GM12878 (cell line): ENCODE measurements at regions not wholly inside any gene's neighbourhood (a gene's known extent, or its start where the extent isn't known, plus 50 kb on each side); places are given as distances from the start of the nearest gene placed in this dataset.

ENCODE experiments used
- ATAC-seq: fragments of 200-7000 bp; cut with Tn5 transposase; 3 replicates; pipeline ENCODE4 v1.9.1; 2020; ENCODE audit warnings: mild to moderate bottlenecking, moderate library complexity
- BruUV-seq: library from RNA; stranded (reverse); fragments of 400-500 nt; replicated peaks from 2 replicates; lab custom pipeline; 2021; lab: Mats Ljungman, UMichigan
- CTCF ChIA-PET: fragments of 300-600 bp; sonication (Branson Sonifier 250); formaldehyde crosslinking; extraction: SDS; loops from one replicate; lab custom pipeline; 2021; ENCODE audit warnings: inconsistent platforms; lab: Yijun Ruan, JAX
- POLR2A ChIA-PET: fragments of 350-600 bp; formaldehyde crosslinking; extraction: SDS; loops from one replicate; lab custom pipeline; 2021; ENCODE audit warnings: inconsistent platforms; lab: Charles Lee
- RAD21 ChIA-PET: fragments of 300-600 bp; sonication (Branson Sonifier 250); formaldehyde crosslinking; loops from one replicate; lab custom pipeline; 2023; ENCODE audit warnings: antibody characterized with exemption; ENCODE audit not compliant: unreplicated experiment; lab: Charles Lee
- SMC1A ChIA-PET: fragments of 300-600 bp; sonication (Branson Sonifier 250); formaldehyde crosslinking; loops from one replicate; lab custom pipeline; 2023; ENCODE audit not compliant: unreplicated experiment, uncharacterized antibody; lab: Charles Lee
- DNase-seq: peaks from one replicate; pipeline ENCODE4 v3.0.0-alpha.2; 2011; ENCODE audit warnings: low read depth, low spot score
- FAIRE-seq: peaks from 3 replicates; lab custom pipeline; 2011; peaks lifted over from hg19 to GRCh38; lab: Jason Lieb, UNC
- H2AFZ ChIP-seq: 2 replicates; pipeline ENCODE4 v1.6.0; 2011; ENCODE audit warnings: low read depth, low read length, control low read depth; ENCODE audit not compliant: control insufficient read depth
- H3K27ac ChIP-seq: 2 replicates; pipeline ENCODE4 v1.5.1; 2011; ENCODE audit warnings: control low read depth; ENCODE audit not compliant: control insufficient read depth, insufficient read depth
- H3K27me3 ChIP-seq, 2 experiments: replicated peaks in 1 of 2; 2 replicates each; pipeline versions ENCODE4 v1.6.0 to v1.6.1; 2011; ENCODE audit warnings: low read length in 1 of 2; ENCODE audit not compliant: control insufficient read depth in 2 of 2, insufficient read depth in 2 of 2
- H3K36me3 ChIP-seq, 2 experiments: 2 replicates each; pipeline ENCODE4 v1.5.1; 2011; ENCODE audit warnings: low read length in 1 of 2; ENCODE audit not compliant: control insufficient read depth in 2 of 2, insufficient read depth in 2 of 2
- H3K4me1 ChIP-seq: 2 replicates; pipeline ENCODE4 v1.6.1; 2011; ENCODE audit warnings: mild to moderate bottlenecking, low read length, moderate library complexity, mixed read lengths; ENCODE audit not compliant: control insufficient read depth, insufficient read depth
- H3K4me2 ChIP-seq: 2 replicates; pipeline ENCODE4 v1.6.0; 2011; ENCODE audit warnings: control low read depth; ENCODE audit not compliant: control insufficient read depth, insufficient read depth
- H3K4me3 ChIP-seq: fragments of 200-600 bp; sonication (generic); 2 replicates; pipeline ENCODE4 v1.5.1; 2016
- H3K79me2 ChIP-seq: 2 replicates; pipeline ENCODE4 v1.6.0; 2011; ENCODE audit warnings: low read length; ENCODE audit not compliant: control insufficient read depth, insufficient read depth
- H3K9ac ChIP-seq: 2 replicates; pipeline ENCODE4 v1.8.0; 2011; ENCODE audit warnings: low read length, control low read depth, mixed read lengths; ENCODE audit not compliant: control insufficient read depth, insufficient read depth
- H3K9me3 ChIP-seq: replicated peaks from 3 replicates; pipeline ENCODE4 v1.5.1; 2011; ENCODE audit warnings: mild to moderate bottlenecking, low read length; ENCODE audit not compliant: control insufficient read depth, insufficient read depth
- H4K20me1 ChIP-seq: 2 replicates; pipeline ENCODE4 v1.6.0; 2011; ENCODE audit not compliant: control insufficient read depth, insufficient read depth
- ASH2L ChIP-seq: fragments of 300-600, 200-600 bp; sonication (generic); IDR thresholded peaks from 2 replicates; pipeline ENCODE4 v1.6.1; 2017; ENCODE audit warnings: low read depth, mild to moderate bottlenecking, borderline replicate concordance
- FOXK2 ChIP-seq: fragments of 450-650 bp; IDR thresholded peaks from 2 replicates; pipeline ENCODE4 v1.6.1; 2017; ENCODE audit warnings: mild to moderate bottlenecking, moderate library complexity
- GATAD2B ChIP-seq: fragments of 450-650 bp; conservative IDR thresholded peaks from 2 replicates; pipeline ENCODE4 v1.6.1; 2017; ENCODE audit warnings: low read depth, mild to moderate bottlenecking, moderate library complexity
- JUND ChIP-seq: IDR thresholded peaks from 2 replicates; pipeline ENCODE4 v1.6.1; 2012; ENCODE audit warnings: low read depth, mild to moderate bottlenecking, low read length, improper control_type of control experiment, moderate library complexity
- MYB ChIP-seq: fragments of 150-350 bp; IDR thresholded peaks from 2 replicates; pipeline ENCODE4 v1.6.1; 2014; ENCODE audit warnings: mild to moderate bottlenecking, low read depth, low read length, borderline replicate concordance
- RFX5 ChIP-seq: IDR thresholded peaks from 2 replicates; pipeline ENCODE4 v1.6.1; 2011; ENCODE audit warnings: low read depth, low read length, improper control_type of control experiment
- SMARCA5 ChIP-seq: fragments of 450-650 bp; IDR thresholded peaks from 2 replicates; pipeline ENCODE4 v1.6.1; 2017; ENCODE audit warnings: mild to moderate bottlenecking
- TCF12 ChIP-seq: IDR thresholded peaks from 2 replicates; pipeline ENCODE4 v1.6.1; 2011; ENCODE audit warnings: low read depth, mild to moderate bottlenecking, low read length
- WRNIP1 ChIP-seq: IDR thresholded peaks from 2 replicates; pipeline ENCODE4 v1.6.1; 2011; ENCODE audit warnings: low read depth, low read length, improper control_type of control experiment, borderline replicate concordance
- ZBED1 ChIP-seq: IDR thresholded peaks from 2 replicates; pipeline ENCODE4 v1.6.1; 2016; ENCODE audit warnings: borderline replicate concordance
- WGBS: methylation state at CpG from one replicate; pipeline ENCODE4 v1.1.6; 2016; ENCODE audit warnings: low lambda C conversion rate; ENCODE audit not compliant: insufficient replicate concordance, insufficient coverage; ENCODE audit errors: missing lambda C conversion rate; 5-methylcytosine and 5-hydroxymethylcytosine counted together
- in situ Hi-C: fragments of 300-500 bp; cut with MboI; formaldehyde crosslinking; loops from 9 replicates; pipeline ENCODE4 v1.14.3; 2018; ENCODE audit warnings: mixed read lengths
- intact Hi-C: fragments of 100-400 bp; cut with micrococcal nuclease; formaldehyde crosslinking; loops from one replicate; pipeline ENCODE4 v1.14.2; 2022; ENCODE audit not compliant: unreplicated experiment
- TF ChIP-seq, protein P1 (sequence below): IDR thresholded peaks from 2 replicates; pipeline ENCODE4 v1.6.1; 2012; ENCODE audit warnings: mild to moderate bottlenecking, low read depth, low read length
- TF ChIP-seq, protein P2 (sequence below): fragments of 450-650 bp; IDR thresholded peaks from 2 replicates; pipeline ENCODE4 v1.6.1; 2017; ENCODE audit warnings: mild to moderate bottlenecking, low read depth, inconsistent platforms; ENCODE audit not compliant: poor library complexity, severe bottlenecking
- TF ChIP-seq, protein P3 (sequence below): fragments of 150-350 bp; IDR thresholded peaks from 2 replicates; pipeline ENCODE4 v1.6.1; 2016; ENCODE audit warnings: low read depth, low read length
- TF ChIP-seq, protein P4 (sequence below): fragments of 450-650 bp; IDR thresholded peaks from 2 replicates; pipeline ENCODE4 v1.6.1; 2014; ENCODE audit warnings: mild to moderate bottlenecking

DNA sequence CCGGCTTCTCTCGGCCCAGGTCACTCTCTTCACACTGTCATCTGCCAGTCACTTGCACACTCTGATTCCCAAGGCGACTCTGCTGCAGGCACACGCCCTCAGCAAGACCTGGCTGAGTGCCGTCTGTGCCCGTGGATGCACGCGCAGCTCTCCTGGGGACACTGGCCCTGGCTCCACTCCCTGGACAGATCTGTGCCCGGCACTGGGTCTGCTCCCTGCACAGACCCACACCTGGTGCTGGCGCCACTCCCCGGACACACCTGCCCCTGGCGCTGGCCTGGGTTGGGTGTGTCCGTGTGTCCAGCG is 133.2 kb downstream of the DNAJB6 start:
- Histone ChIP-seq H3K27ac (no peak overlapping the region), H3K27me3 (no peaks in the 10 kb centered on the region), H3K4me3 (no peak overlapping the region), H3K79me2 (no peaks in the 10 kb centered on the region), H3K4me2 (no peak overlapping the region), H3K9me3 (peaks cover 3% of the 10 kb centered on the region; the same call in 2 of the 3 replicates), H3K36me3 (no peaks in the 10 kb centered on the region), H2AFZ (no peak overlapping the region), H3K4me1 (no peaks in the 10 kb centered on the region), H4K20me1 (no peaks in the 10 kb centered on the region), H3K9ac (no peak overlapping the region)
- TF ChIP-seq, protein P1, sequence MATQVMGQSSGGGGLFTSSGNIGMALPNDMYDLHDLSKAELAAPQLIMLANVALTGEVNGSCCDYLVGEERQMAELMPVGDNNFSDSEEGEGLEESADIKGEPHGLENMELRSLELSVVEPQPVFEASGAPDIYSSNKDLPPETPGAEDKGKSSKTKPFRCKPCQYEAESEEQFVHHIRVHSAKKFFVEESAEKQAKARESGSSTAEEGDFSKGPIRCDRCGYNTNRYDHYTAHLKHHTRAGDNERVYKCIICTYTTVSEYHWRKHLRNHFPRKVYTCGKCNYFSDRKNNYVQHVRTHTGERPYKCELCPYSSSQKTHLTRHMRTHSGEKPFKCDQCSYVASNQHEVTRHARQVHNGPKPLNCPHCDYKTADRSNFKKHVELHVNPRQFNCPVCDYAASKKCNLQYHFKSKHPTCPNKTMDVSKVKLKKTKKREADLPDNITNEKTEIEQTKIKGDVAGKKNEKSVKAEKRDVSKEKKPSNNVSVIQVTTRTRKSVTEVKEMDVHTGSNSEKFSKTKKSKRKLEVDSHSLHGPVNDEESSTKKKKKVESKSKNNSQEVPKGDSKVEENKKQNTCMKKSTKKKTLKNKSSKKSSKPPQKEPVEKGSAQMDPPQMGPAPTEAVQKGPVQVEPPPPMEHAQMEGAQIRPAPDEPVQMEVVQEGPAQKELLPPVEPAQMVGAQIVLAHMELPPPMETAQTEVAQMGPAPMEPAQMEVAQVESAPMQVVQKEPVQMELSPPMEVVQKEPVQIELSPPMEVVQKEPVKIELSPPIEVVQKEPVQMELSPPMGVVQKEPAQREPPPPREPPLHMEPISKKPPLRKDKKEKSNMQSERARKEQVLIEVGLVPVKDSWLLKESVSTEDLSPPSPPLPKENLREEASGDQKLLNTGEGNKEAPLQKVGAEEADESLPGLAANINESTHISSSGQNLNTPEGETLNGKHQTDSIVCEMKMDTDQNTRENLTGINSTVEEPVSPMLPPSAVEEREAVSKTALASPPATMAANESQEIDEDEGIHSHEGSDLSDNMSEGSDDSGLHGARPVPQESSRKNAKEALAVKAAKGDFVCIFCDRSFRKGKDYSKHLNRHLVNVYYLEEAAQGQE: no peak
- no peak for TF ChIP-seq MYB
- TF ChIP-seq WRNIP1: no peak
- no peak for TF ChIP-seq TCF12
- TF ChIP-seq, protein P2, sequence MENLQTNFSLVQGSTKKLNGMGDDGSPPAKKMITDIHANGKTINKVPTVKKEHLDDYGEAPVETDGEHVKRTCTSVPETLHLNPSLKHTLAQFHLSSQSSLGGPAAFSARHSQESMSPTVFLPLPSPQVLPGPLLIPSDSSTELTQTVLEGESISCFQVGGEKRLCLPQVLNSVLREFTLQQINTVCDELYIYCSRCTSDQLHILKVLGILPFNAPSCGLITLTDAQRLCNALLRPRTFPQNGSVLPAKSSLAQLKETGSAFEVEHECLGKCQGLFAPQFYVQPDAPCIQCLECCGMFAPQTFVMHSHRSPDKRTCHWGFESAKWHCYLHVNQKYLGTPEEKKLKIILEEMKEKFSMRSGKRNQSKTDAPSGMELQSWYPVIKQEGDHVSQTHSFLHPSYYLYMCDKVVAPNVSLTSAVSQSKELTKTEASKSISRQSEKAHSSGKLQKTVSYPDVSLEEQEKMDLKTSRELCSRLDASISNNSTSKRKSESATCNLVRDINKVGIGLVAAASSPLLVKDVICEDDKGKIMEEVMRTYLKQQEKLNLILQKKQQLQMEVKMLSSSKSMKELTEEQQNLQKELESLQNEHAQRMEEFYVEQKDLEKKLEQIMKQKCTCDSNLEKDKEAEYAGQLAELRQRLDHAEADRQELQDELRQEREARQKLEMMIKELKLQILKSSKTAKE: no peak
- no peak for TF ChIP-seq ZBED1
- TF ChIP-seq RFX5: no peak
- TF ChIP-seq, protein P3, sequence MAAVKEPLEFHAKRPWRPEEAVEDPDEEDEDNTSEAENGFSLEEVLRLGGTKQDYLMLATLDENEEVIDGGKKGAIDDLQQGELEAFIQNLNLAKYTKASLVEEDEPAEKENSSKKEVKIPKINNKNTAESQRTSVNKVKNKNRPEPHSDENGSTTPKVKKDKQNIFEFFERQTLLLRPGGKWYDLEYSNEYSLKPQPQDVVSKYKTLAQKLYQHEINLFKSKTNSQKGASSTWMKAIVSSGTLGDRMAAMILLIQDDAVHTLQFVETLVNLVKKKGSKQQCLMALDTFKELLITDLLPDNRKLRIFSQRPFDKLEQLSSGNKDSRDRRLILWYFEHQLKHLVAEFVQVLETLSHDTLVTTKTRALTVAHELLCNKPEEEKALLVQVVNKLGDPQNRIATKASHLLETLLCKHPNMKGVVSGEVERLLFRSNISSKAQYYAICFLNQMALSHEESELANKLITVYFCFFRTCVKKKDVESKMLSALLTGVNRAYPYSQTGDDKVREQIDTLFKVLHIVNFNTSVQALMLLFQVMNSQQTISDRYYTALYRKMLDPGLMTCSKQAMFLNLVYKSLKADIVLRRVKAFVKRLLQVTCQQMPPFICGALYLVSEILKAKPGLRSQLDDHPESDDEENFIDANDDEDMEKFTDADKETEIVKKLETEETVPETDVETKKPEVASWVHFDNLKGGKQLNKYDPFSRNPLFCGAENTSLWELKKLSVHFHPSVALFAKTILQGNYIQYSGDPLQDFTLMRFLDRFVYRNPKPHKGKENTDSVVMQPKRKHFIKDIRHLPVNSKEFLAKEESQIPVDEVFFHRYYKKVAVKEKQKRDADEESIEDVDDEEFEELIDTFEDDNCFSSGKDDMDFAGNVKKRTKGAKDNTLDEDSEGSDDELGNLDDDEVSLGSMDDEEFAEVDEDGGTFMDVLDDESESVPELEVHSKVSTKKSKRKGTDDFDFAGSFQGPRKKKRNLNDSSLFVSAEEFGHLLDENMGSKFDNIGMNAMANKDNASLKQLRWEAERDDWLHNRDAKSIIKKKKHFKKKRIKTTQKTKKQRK: no peak
- no peak for TF ChIP-seq ASH2L
- TF ChIP-seq GATAD2B: no peak
- no peak for TF ChIP-seq SMARCA5
- TF ChIP-seq JUND: no peak
- TF ChIP-seq, protein P4, sequence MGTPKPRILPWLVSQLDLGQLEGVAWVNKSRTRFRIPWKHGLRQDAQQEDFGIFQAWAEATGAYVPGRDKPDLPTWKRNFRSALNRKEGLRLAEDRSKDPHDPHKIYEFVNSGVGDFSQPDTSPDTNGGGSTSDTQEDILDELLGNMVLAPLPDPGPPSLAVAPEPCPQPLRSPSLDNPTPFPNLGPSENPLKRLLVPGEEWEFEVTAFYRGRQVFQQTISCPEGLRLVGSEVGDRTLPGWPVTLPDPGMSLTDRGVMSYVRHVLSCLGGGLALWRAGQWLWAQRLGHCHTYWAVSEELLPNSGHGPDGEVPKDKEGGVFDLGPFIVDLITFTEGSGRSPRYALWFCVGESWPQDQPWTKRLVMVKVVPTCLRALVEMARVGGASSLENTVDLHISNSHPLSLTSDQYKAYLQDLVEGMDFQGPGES: no peak
- no peak for TF ChIP-seq FOXK2
- intact Hi-C loops (no loop called here), in situ Hi-C loops (no loop called here)
- ATAC-seq (no peak), DNase-seq (no peak), FAIRE-seq (no peak)
- BruUV-seq: no TSS peak
- SMC1A ChIA-PET: no interaction called here
- POLR2A ChIA-PET: no interaction called here
- RAD21 ChIA-PET: no interaction called here
- 62% methylated on average over 13 of the region's 14 CpGs for WGBS
- CTCF ChIA-PET: no interaction called here
